PC-9 (cell line): ENCODE measurements at regions not wholly inside any gene's neighbourhood (a gene's known extent, or its start where the extent isn't known, plus 50 kb on each side); places are given as distances from the start of the nearest gene placed in this dataset.

Experiments
- BruUV-seq: library from RNA; stranded (reverse); fragments of 400-500 nt; replicated peaks from 2 replicates; lab custom pipeline; 2021; lab: Mats Ljungman, UMichigan
- CTCF ChIA-PET: fragments of 300-600 bp; sonication (Branson Sonifier 250); formaldehyde crosslinking; loops from one replicate; lab custom pipeline; 2022; ENCODE audit warnings: antibody characterized with exemption; lab: Charles Lee
- POLR2A ChIA-PET: fragments of 300-600 bp; sonication (Branson Sonifier 250); formaldehyde crosslinking; loops from one replicate; lab custom pipeline; 2022; ENCODE audit warnings: antibody characterized with exemption; ENCODE audit not compliant: unreplicated experiment; lab: Charles Lee
- DNase-seq, 2 experiments: peaks; one replicate each; pipeline versions ENCODE4 v3.0.0 to v3.0.0-alpha.2; 2015 to 2022; ENCODE audit warnings: mixed read lengths in 1 of 2
- H2AFZ ChIP-seq: fragments of 200-600 bp; sonication (generic); 2 replicates; pipeline ENCODE4 v1.8.1; 2017; ENCODE audit warnings: antibody characterized with exemption
- H3F3A ChIP-seq: fragments of 200-600 bp; sonication (generic); 2 replicates; pipeline ENCODE4 v1.8.1; 2017; ENCODE audit warnings: antibody characterized with exemption, mild to moderate bottlenecking, low read depth; ENCODE audit not compliant: insufficient read depth
- H3K27ac ChIP-seq: fragments of 200-600 bp; sonication (generic); 2 replicates; pipeline ENCODE4 v1.6.1; 2016; ENCODE audit warnings: mixed run types
- H3K27me3 ChIP-seq: fragments of 200-600 bp; sonication (generic); 2 replicates; pipeline ENCODE4 v1.6.1; 2016; ENCODE audit warnings: low read depth, mixed run types; ENCODE audit not compliant: insufficient read depth
- H3K36me3 ChIP-seq: fragments of 200-600 bp; sonication (generic); 2 replicates; pipeline ENCODE4 v1.6.1; 2016; ENCODE audit warnings: low read depth, mixed run types
- H3K4me1 ChIP-seq: fragments of 200-600 bp; sonication (generic); replicated peaks from 2 replicates; pipeline ENCODE4 v1.6.1; 2016; ENCODE audit warnings: mixed run types; ENCODE audit not compliant: insufficient read depth
- H3K4me2 ChIP-seq: fragments of 200-600 bp; sonication (generic); 2 replicates; pipeline ENCODE4 v1.6.1; 2017; ENCODE audit warnings: mixed run types
- H3K4me3 ChIP-seq: fragments of 200-600 bp; sonication (generic); 2 replicates; pipeline ENCODE4 v1.6.1; 2016; ENCODE audit warnings: mixed run types
- H3K79me2 ChIP-seq: fragments of 200-600 bp; sonication (generic); 2 replicates; pipeline ENCODE4 v1.6.1; 2017; ENCODE audit warnings: low read depth, mixed run types
- H3K9me2 ChIP-seq: fragments of 200-600 bp; sonication (generic); 2 replicates; pipeline ENCODE4 v1.8.1; 2017; ENCODE audit warnings: mild to moderate bottlenecking; ENCODE audit not compliant: insufficient read depth
- H3K9me3 ChIP-seq: fragments of 200-600 bp; sonication (generic); 2 replicates; pipeline ENCODE4 v1.8.1; 2016; ENCODE audit warnings: low read depth; ENCODE audit not compliant: insufficient read depth
- H4K20me1 ChIP-seq: fragments of 200-600 bp; sonication (generic); 2 replicates; pipeline ENCODE4 v1.8.1; 2017; ENCODE audit not compliant: insufficient read depth
- CTCF ChIP-seq: fragments of 200-600 bp; sonication (generic); conservative IDR thresholded peaks from 2 replicates; pipeline ENCODE4 v1.6.1; 2017; ENCODE audit warnings: mixed run types, antibody characterized with exemption, mild to moderate bottlenecking, moderate library complexity
- EZH2 ChIP-seq: fragments of 200-600 bp; sonication (generic); IDR thresholded peaks from 2 replicates; pipeline ENCODE4 v1.8.0; 2017; ENCODE audit warnings: antibody characterized with exemption, low read depth
- intact Hi-C: fragments of 100-400 bp; cut with micrococcal nuclease; formaldehyde crosslinking; loops from one replicate; pipeline ENCODE4 v1.10.0; 2022; ENCODE audit not compliant: unreplicated experiment

DNA sequence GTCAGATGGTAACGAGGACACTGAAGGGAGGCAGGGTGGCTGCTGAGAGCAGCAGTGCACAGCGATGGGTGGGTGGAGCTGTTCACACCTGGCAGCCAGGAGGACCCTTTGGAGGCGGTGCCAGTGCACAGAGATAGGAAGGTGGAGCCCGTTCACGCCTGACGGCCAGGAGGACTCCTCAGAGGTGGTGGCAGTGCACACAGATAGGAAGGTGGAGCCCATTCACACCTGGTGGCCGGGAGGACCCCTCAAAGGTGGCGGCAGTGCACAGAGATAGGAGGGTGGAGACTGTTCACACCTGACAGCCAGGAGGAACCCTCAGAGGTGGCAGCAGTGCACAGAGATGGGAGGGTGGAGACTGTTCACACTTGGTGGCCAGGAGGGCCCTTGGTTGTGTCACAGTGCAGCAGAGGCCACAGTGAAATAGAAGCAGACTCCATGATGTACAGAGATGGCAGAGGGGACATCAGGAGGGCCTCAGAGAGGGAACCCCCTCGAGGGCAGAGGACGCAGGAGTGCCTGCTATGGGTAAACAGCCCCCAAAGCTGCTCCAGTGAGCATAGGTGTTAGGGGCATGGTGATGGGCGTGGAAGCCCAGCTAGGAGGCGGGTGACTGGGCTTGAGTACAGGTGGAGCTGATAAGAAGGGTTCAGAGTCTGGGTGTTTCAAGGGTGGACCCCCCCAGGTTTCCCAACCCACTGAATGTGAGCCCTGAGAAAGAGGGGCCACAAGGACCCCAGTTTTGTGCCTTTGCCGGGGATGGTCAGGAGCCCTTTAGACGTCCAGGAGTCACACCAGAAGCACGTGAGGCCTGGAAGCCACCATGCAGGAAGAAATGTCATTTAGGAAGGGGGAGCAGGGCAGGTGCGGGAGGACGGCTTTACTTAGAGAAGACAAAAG, 566.7 kb downstream of the BRD1 start:
- H3K4me3 ChIP-seq: no peak overlapping the region
- ChIA-PET CTCF (no interaction called here), POLR2A (no interaction called here)
- no peaks in the 10 kb centered on the region for H3F3A ChIP-seq
- H3K27me3 ChIP-seq: peaks cover 88% of the 10 kb centered on the region
- no peak overlapping the region for H3K27ac ChIP-seq
- H3K36me3 ChIP-seq: no peaks in the 10 kb centered on the region
- TF ChIP-seq CTCF: no peak
- no peak for TF ChIP-seq EZH2
- no peak for DNase-seq
- H2AFZ ChIP-seq: no peak overlapping the region
- H3K4me1 ChIP-seq: no peaks in the 10 kb centered on the region
- BruUV-seq: no TSS peak
- intact Hi-C loops: no loop called here
- H3K9me2 ChIP-seq: no peaks in the 10 kb centered on the region
- H4K20me1 ChIP-seq: peaks cover 4% of the 10 kb centered on the region
- H3K4me2 ChIP-seq: no peak overlapping the region
- H3K79me2 ChIP-seq: no peaks in the 10 kb centered on the region
- no peaks in the 10 kb centered on the region for H3K9me3 ChIP-seq

DNA sequence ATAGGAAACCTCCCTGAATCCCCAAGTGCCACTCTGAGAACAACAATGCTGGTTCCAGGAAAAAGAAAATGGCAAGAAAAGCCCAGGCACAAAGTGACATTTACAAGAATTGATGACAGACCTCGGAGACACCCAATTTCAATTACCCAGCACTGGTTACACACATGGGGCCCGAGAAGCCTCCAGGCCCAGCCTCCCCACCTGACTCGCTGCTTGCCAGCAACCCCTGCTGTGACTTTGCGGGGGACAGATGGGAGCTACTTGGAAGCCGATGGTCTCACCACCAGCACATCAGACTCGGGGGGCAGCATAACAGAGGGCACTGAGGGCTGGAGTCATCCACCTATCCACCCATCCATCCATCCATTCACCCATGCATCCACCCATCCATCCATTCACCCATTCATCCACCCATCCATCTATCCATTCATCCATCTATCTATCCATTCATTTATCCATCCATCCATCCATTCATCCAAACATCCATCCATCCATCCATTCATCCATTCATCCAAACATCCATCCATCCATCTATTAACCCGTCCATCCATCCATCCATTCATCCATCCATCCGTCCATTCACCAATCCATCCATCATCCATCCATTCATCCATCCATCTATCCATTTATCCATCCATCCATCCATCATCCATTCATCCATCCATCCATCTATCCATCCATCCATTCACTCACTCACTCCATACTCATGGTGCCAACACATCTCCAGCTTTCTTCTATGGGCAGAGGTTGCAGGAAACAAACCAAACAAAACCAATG, 567.6 kb downstream of the BRD1 start:
- intact Hi-C loops: no loop called here
- H3K79me2 ChIP-seq: no peaks in the 10 kb centered on the region
- ChIA-PET POLR2A (no interaction called here), CTCF (no interaction called here)
- no peak overlapping the region for H3K27ac ChIP-seq
- no peak for TF ChIP-seq EZH2
- no peak for TF ChIP-seq CTCF
- H3K4me2 ChIP-seq: no peak overlapping the region
- H3K4me1 ChIP-seq: no peaks in the 10 kb centered on the region
- H3K4me3 ChIP-seq: no peak overlapping the region
- no peaks in the 10 kb centered on the region for H3K9me2 ChIP-seq
- H3K36me3 ChIP-seq: no peaks in the 10 kb centered on the region
- H3K9me3 ChIP-seq: no peaks in the 10 kb centered on the region
- no peak overlapping the region for H2AFZ ChIP-seq
- BruUV-seq: no TSS peak
- no peaks in the 10 kb centered on the region for H3F3A ChIP-seq
- peaks cover 95% of the 10 kb centered on the region for H3K27me3 ChIP-seq
- no peak for DNase-seq
- peaks cover 4% of the 10 kb centered on the region for H4K20me1 ChIP-seq

GRCh38 chr22:49258107-49259010, 569.3 kb downstream of the BRD1 start:
- no peaks in the 10 kb centered on the region for H3K9me2 ChIP-seq
- CTCF ChIA-PET: no interaction called here
- no peaks in the 10 kb centered on the region for H3K4me1 ChIP-seq
- H2AFZ ChIP-seq: no peak overlapping the region
- H3K27me3 ChIP-seq: peaks cover 94% of the 10 kb centered on the region
- H3F3A ChIP-seq: no peaks in the 10 kb centered on the region
- BruUV-seq: no TSS peak
- intact Hi-C loops: no loop called here
- no peak overlapping the region for H3K4me2 ChIP-seq
- H3K79me2 ChIP-seq: no peaks in the 10 kb centered on the region
- no peaks in the 10 kb centered on the region for H3K36me3 ChIP-seq
- no peaks in the 10 kb centered on the region; the same call in none of the 2 replicates for H4K20me1 ChIP-seq
- POLR2A ChIA-PET: no interaction called here
- no peak overlapping the region for H3K4me3 ChIP-seq
- no peak overlapping the region for H3K27ac ChIP-seq
- DNase-seq: no peak
- H3K9me3 ChIP-seq: no peaks in the 10 kb centered on the region
- TF ChIP-seq EZH2 (no peak), CTCF (no peak)
